ENCODE measurements at regions not wholly inside any gene's neighbourhood (a gene's known extent, or its start where the extent isn't known, plus 50 kb on each side); places are given as distances from the start of the nearest gene placed in this dataset.

DNA sequence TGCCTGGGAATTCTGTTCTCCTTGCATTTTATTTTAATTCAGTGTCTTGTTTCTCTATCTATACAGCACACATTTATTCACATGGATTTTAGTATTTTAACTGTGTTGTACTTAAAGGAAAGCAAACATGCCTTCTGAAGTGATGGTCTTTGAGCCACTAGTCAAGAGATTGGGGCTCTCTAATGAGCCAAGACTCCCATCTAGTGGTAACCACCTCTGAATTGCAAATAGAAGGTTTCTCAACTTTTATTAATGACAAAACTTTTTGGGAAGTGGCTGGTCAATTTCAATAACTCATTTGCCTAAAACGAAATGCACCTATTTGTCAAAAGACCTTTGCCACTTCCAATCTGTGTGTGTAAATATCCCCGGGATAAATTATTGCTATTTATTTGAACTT lies 199.6 kb downstream of the LTN1 start:
- TF ChIP-seq, protein P1, sequence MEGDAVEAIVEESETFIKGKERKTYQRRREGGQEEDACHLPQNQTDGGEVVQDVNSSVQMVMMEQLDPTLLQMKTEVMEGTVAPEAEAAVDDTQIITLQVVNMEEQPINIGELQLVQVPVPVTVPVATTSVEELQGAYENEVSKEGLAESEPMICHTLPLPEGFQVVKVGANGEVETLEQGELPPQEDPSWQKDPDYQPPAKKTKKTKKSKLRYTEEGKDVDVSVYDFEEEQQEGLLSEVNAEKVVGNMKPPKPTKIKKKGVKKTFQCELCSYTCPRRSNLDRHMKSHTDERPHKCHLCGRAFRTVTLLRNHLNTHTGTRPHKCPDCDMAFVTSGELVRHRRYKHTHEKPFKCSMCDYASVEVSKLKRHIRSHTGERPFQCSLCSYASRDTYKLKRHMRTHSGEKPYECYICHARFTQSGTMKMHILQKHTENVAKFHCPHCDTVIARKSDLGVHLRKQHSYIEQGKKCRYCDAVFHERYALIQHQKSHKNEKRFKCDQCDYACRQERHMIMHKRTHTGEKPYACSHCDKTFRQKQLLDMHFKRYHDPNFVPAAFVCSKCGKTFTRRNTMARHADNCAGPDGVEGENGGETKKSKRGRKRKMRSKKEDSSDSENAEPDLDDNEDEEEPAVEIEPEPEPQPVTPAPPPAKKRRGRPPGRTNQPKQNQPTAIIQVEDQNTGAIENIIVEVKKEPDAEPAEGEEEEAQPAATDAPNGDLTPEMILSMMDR (IDR thresholded peaks at IDR 0.05), result peak in 1 of 7 experiments; percentile 11
- TF ChIP-seq POLR2A (IDR thresholded peaks at IDR 0.05) (no peak), EP300 (IDR thresholded peaks at IDR 0.05) (no peak)
